ENCODE measurements at regions not wholly inside any gene's neighbourhood (a gene's known extent, or its start where the extent isn't known, plus 50 kb on each side); places are given as distances from the start of the nearest gene placed in this dataset.

DNA sequence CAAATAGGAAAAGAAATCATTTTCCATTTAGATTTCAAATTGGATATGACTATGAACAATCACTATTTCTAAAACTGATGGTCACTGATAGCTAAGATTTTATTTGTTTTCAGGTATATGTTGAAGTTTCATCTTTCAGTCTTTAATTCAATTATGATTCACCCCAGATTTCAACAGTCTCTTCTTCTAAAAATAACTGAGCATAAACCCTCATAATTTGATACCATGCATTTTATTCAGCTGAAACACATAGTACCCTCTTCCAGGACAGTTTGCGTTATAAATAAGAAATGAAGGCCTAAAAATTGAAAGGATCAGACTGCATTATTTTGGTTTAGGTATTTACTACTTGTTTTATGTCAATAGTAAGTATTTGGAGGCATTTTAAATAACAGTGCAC is 428.5 kb upstream of the NBEA start:
- Histone ChIP-seq H3K36me3 (ENCODE audit: control insufficient read depth, low read depth, low read length) (no peaks in the 10 kb centered on the region), H3K9ac (ENCODE audit: low read length) (no peak overlapping the region), H3K9me3 (ENCODE audit: control insufficient read depth, low read depth, low read length) (no peaks in the 10 kb centered on the region), H3K4me3 (ENCODE audit: low read length) (no peak overlapping the region), H3K27ac (ENCODE audit: low read length) (no peak overlapping the region), H3K4me1 (ENCODE audit: control insufficient read depth, low read depth, low read length) (no peaks in the 10 kb centered on the region), H3K27me3 (ENCODE audit: control insufficient read depth, insufficient read depth, low read length) (no peaks in the 10 kb centered on the region)

DNA sequence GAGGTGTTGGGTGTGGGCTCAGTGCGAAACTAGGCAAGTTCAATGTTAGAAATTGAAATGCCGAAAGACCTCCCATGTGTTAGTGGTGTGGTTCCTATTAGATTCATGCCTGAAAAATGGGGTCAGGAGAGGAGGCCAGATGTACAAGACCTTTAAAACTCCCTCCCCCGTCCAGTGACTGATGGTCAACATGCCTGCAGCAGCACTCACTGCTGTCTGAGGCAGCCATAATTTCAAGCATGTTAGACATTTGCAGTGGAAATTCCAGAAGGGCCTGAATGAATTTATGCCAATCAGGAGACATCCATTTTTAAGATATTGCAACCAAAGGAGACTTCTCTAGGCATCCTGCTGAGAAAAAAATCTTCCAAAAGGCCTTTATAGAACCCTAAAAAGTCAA is 426.9 kb upstream of the NBEA start:
- Histone ChIP-seq H3K9me3 (ENCODE audit: control insufficient read depth, low read depth, low read length) (no peaks in the 10 kb centered on the region), H3K4me1 (ENCODE audit: control insufficient read depth, low read depth, low read length) (no peaks in the 10 kb centered on the region), H3K27me3 (ENCODE audit: control insufficient read depth, insufficient read depth, low read length) (no peaks in the 10 kb centered on the region), H3K36me3 (ENCODE audit: control insufficient read depth, low read depth, low read length) (no peaks in the 10 kb centered on the region), H3K4me3 (ENCODE audit: low read length) (no peak overlapping the region), H3K27ac (ENCODE audit: low read length) (no peak overlapping the region), H3K9ac (ENCODE audit: low read length) (no peak overlapping the region)

- H3K9ac ChIP-seq (ENCODE audit: low read length), result no peak overlapping the region
- no peaks in the 10 kb centered on the region for H3K36me3 ChIP-seq (ENCODE audit: control insufficient read depth, low read depth, low read length)
- no peak overlapping the region for H3K27ac ChIP-seq (ENCODE audit: low read length)
- no peak overlapping the region for H3K4me3 ChIP-seq (ENCODE audit: low read length)
- no peaks in the 10 kb centered on the region for H3K9me3 ChIP-seq (ENCODE audit: control insufficient read depth, low read depth, low read length)
- no peaks in the 10 kb centered on the region for H3K4me1 ChIP-seq (ENCODE audit: control insufficient read depth, low read depth, low read length)
- no peaks in the 10 kb centered on the region for H3K27me3 ChIP-seq (ENCODE audit: control insufficient read depth, insufficient read depth, low read length)
Observed at GRCh38 chr13:34521171-34521570, 420.9 kb upstream of the NBEA start.

DNA sequence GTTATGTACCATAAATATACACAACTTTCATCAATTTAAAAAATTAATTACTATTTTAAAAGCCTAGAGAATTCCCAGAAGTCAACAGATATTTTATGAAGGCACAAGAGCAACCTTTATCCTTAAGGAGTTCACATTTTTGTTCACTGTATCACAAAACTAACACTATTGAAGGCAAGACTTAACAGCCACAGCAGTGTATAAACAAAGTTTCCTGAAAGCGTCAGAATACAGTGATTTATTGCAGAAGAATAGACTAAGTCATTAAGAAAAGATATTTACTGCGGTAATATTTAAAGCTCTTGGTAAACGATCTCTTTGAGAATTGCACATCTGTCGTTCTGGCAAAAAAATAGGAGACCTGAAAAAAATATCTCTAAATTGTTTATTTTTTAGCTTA is 419.3 kb upstream of the NBEA start:
- no peak overlapping the region for H3K27ac ChIP-seq (ENCODE audit: low read length)
- H3K36me3 ChIP-seq (ENCODE audit: control insufficient read depth, low read depth, low read length), result no peaks in the 10 kb centered on the region
- H3K4me3 ChIP-seq (ENCODE audit: low read length), result no peak overlapping the region
- H3K4me1 ChIP-seq (ENCODE audit: control insufficient read depth, low read depth, low read length), result no peaks in the 10 kb centered on the region
- no peaks in the 10 kb centered on the region for H3K27me3 ChIP-seq (ENCODE audit: control insufficient read depth, insufficient read depth, low read length)
- H3K9ac ChIP-seq (ENCODE audit: low read length), result no peak overlapping the region
- H3K9me3 ChIP-seq (ENCODE audit: control insufficient read depth, low read depth, low read length), result no peaks in the 10 kb centered on the region

GRCh38 chr13:34523406-34523805 is 418.7 kb upstream of the NBEA start:
- no peak overlapping the region for H3K27ac ChIP-seq (ENCODE audit: low read length)

GRCh38 chr13:34533941-34534340 is 408.1 kb upstream of the NBEA start:
- no peaks in the 10 kb centered on the region for H3K27me3 ChIP-seq (ENCODE audit: control insufficient read depth, insufficient read depth, low read length)
- peaks cover 3% of the 10 kb centered on the region for H3K4me1 ChIP-seq (ENCODE audit: control insufficient read depth, low read depth, low read length)
- H3K36me3 ChIP-seq (ENCODE audit: control insufficient read depth, low read depth, low read length), result no peaks in the 10 kb centered on the region
- no peaks in the 10 kb centered on the region for H3K9me3 ChIP-seq (ENCODE audit: control insufficient read depth, low read depth, low read length)
- H3K4me3 ChIP-seq (ENCODE audit: low read length), result no peak overlapping the region
- no peak overlapping the region for H3K9ac ChIP-seq (ENCODE audit: low read length)
- H3K27ac ChIP-seq (ENCODE audit: low read length), result no peak overlapping the region

More at GRCh38 chr13:34523406-34523805, 418.7 kb upstream of the NBEA start:
- H3K36me3 ChIP-seq (ENCODE audit: control insufficient read depth, low read depth, low read length), result no peaks in the 10 kb centered on the region
- H3K4me3 ChIP-seq (ENCODE audit: low read length), result no peak overlapping the region
- H3K9me3 ChIP-seq (ENCODE audit: control insufficient read depth, low read depth, low read length), result no peaks in the 10 kb centered on the region
- no peaks in the 10 kb centered on the region for H3K4me1 ChIP-seq (ENCODE audit: control insufficient read depth, low read depth, low read length)
- no peaks in the 10 kb centered on the region for H3K27me3 ChIP-seq (ENCODE audit: control insufficient read depth, insufficient read depth, low read length)
- H3K9ac ChIP-seq (ENCODE audit: low read length), result no peak overlapping the region

DNA sequence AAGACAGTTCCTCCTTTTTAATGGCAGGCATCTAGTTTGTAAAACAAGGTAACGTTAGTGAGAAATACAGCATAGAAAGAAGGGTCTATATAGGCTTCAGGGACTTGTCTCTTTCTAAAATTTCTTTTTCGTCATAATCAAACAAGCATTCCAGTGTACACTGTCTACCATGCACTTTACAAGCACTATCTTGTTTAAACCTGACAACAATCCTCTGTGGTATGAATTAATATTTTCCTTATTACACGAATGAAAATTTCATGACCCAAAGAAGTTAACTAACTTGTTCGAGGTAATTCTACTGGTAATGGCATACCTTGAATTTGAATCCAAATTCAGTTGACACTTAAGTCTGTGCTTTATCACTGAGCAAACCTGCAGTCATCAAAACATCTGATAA is 399.7 kb upstream of the NBEA start:
- Histone ChIP-seq H3K36me3 (ENCODE audit: control insufficient read depth, low read depth, low read length) (no peaks in the 10 kb centered on the region), H3K4me3 (ENCODE audit: low read length) (no peak overlapping the region), H3K9me3 (ENCODE audit: control insufficient read depth, low read depth, low read length) (no peaks in the 10 kb centered on the region), H3K9ac (ENCODE audit: low read length) (no peak overlapping the region), H3K27ac (ENCODE audit: low read length) (no peak overlapping the region), H3K4me1 (ENCODE audit: control insufficient read depth, low read depth, low read length) (no peaks in the 10 kb centered on the region), H3K27me3 (ENCODE audit: control insufficient read depth, insufficient read depth, low read length) (no peaks in the 10 kb centered on the region)

DNA sequence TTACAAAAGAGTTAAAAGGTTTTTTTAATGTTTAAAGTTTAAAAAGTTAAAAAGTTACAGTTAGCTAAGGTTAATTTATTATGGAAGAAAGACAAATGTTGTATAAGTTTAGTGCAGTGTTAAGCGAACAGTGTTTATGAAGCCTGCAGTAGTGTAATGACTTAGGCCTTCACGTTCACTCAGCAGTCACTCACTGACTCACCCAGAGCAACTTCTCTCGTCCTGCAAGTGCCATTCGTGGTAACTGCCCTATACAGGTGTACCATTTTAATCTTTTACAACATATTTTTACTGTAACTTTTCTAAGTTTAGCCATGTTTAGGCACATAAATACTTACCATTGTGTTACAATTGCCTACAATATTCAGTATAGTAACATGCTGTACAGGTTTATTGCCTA is 398.2 kb upstream of the NBEA start:
- Histone ChIP-seq H3K4me3 (ENCODE audit: low read length) (no peak overlapping the region), H3K9ac (ENCODE audit: low read length) (no peak overlapping the region), H3K36me3 (ENCODE audit: control insufficient read depth, low read depth, low read length) (no peaks in the 10 kb centered on the region), H3K27ac (ENCODE audit: low read length) (no peak overlapping the region), H3K9me3 (ENCODE audit: control insufficient read depth, low read depth, low read length) (no peaks in the 10 kb centered on the region), H3K4me1 (ENCODE audit: control insufficient read depth, low read depth, low read length) (no peaks in the 10 kb centered on the region), H3K27me3 (ENCODE audit: control insufficient read depth, insufficient read depth, low read length) (no peaks in the 10 kb centered on the region)

DNA sequence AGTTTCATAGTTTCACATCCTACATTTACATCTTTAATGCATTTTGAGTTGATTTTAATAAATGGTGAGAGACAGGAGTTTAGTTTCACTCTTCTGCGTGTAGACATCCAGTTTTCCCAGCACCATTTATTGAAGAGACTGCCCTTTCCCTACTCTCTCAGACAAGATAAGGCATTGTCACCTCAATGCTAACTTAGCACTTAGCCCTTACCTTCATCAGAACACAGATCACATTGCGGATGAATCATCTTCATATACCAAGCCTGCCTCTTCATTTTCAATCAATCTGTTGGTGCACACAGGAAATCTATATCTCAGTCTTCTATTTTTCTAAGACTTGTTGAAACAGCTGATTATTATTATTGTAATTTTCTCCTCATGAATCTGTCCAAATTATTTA is 396.6 kb upstream of the NBEA start:
- Histone ChIP-seq H3K36me3 (ENCODE audit: control insufficient read depth, low read depth, low read length) (no peaks in the 10 kb centered on the region), H3K9ac (ENCODE audit: low read length) (no peak overlapping the region), H3K4me3 (ENCODE audit: low read length) (no peak overlapping the region), H3K27ac (ENCODE audit: low read length) (no peak overlapping the region), H3K4me1 (ENCODE audit: control insufficient read depth, low read depth, low read length) (no peaks in the 10 kb centered on the region), H3K9me3 (ENCODE audit: control insufficient read depth, low read depth, low read length) (no peaks in the 10 kb centered on the region), H3K27me3 (ENCODE audit: control insufficient read depth, insufficient read depth, low read length) (no peaks in the 10 kb centered on the region)

DNA sequence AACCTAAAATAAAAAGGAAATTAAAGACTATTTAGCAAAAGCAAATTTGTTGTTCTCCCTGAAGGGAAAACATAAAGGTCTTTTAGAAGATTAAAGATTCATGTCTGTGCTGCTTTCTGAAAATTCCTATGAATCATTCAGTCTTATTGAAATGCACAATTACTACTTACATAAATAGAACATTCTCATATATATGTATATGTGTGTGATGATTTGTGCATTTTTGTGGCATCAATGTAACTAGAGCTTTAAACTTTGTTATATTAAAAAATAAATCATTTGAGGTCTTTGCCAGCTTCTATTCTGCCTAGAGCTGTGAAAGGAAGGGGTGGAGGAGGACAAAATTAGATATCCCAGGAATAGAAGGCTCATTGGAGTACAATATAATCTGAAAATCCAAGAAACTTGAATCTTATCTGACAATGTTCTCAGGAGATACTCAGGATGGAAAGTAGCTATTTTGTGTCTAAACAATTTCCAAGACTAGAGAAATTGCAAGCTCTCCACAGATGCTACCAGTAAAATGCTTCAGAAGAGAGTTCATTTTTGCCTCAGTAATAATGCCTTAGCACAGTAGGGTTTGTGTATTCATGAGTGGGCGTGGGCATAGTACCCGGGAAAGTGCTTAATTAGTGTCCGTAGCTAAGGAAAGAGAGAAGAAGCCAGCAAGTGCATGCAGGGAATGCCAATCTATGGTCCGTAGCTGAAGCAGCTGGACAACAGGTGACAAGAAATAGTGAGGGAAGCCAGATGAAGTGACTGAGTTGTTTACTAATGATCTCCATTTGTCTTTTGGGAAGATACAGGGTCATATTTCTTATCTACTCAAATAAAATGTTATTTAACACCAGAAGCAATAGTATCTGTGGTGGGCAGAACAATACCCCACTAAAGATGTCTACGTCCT is 395.5 kb upstream of the NBEA start:
- H3K4me3 ChIP-seq (ENCODE audit: low read length), result no peak overlapping the region
- H3K27me3 ChIP-seq (ENCODE audit: control insufficient read depth, insufficient read depth, low read length), result no peaks in the 10 kb centered on the region
- H3K4me1 ChIP-seq (ENCODE audit: control insufficient read depth, low read depth, low read length), result no peaks in the 10 kb centered on the region
- no peak overlapping the region for H3K9ac ChIP-seq (ENCODE audit: low read length)
- no peak overlapping the region for H3K27ac ChIP-seq (ENCODE audit: low read length)
- no peaks in the 10 kb centered on the region for H3K36me3 ChIP-seq (ENCODE audit: control insufficient read depth, low read depth, low read length)
- H3K9me3 ChIP-seq (ENCODE audit: control insufficient read depth, low read depth, low read length), result no peaks in the 10 kb centered on the region

- Histone ChIP-seq H3K36me3 (ENCODE audit: control insufficient read depth, low read depth, low read length) (no peaks in the 10 kb centered on the region), H3K27me3 (ENCODE audit: control insufficient read depth, insufficient read depth, low read length) (no peaks in the 10 kb centered on the region), H3K9ac (ENCODE audit: low read length) (no peak overlapping the region), H3K4me1 (ENCODE audit: control insufficient read depth, low read depth, low read length) (no peaks in the 10 kb centered on the region), H3K27ac (ENCODE audit: low read length) (no peak overlapping the region), H3K4me3 (ENCODE audit: low read length) (no peak overlapping the region), H3K9me3 (ENCODE audit: control insufficient read depth, low read depth, low read length) (no peaks in the 10 kb centered on the region)
Observed at GRCh38 chr13:34547929-34548328, 394.1 kb upstream of the NBEA start.

DNA sequence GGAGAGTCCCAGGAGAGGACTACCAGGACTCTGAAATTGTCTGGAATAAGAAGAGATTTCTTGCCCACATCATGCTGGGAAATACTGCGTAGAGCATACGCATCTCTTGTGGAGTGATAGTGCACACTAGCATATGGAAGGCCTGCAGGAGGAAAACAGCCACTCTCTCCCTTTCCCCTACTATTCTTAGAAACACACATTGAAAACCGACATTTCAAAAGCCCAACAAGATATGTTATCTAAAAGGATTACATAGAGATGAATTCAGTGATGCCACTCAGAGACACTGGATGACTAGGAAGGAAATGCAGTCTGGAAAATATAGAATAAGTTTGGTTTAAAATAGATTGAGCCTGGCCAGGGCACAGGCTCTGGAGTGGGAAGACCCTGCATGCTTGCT is 388.7 kb upstream of the NBEA start:
- H3K9me3 ChIP-seq (ENCODE audit: control insufficient read depth, low read depth, low read length), result no peaks in the 10 kb centered on the region
- H3K27me3 ChIP-seq (ENCODE audit: control insufficient read depth, insufficient read depth, low read length), result no peaks in the 10 kb centered on the region
- no peaks in the 10 kb centered on the region for H3K36me3 ChIP-seq (ENCODE audit: control insufficient read depth, low read depth, low read length)
- no peak overlapping the region for H3K9ac ChIP-seq (ENCODE audit: low read length)
- H3K4me3 ChIP-seq (ENCODE audit: low read length), result no peak overlapping the region
- no peak overlapping the region for H3K27ac ChIP-seq (ENCODE audit: low read length)
- H3K4me1 ChIP-seq (ENCODE audit: control insufficient read depth, low read depth, low read length), result no peaks in the 10 kb centered on the region

All from iPS-18a (cell line).